ENCODE measurements at regions not wholly inside any gene's neighbourhood (a gene's known extent, or its start where the extent isn't known, plus 50 kb on each side); places are given as distances from the start of the nearest gene placed in this dataset.

- no peaks in the 10 kb centered on the region for H3K4me1 ChIP-seq (ENCODE audit: low read depth)
- ATAC-seq = no peak
- H3K36me3 ChIP-seq (ENCODE audit: low read depth) = no peaks in the 10 kb centered on the region
- DNase-seq = no peak
- intact Hi-C loops (cut with DNase I, micrococcal nuclease) = no loop called here
- H3K4me3 ChIP-seq = no peak overlapping the region
- no peak for TF ChIP-seq CTCF (IDR thresholded peaks at IDR 0.05)
- H3K9me3 ChIP-seq = peaks cover 4% of the 10 kb centered on the region
Measured at GRCh38 chr10:130739016-130739756, 572.3 kb downstream of the TCERG1L start.

- H3K36me3 ChIP-seq (ENCODE audit: low read depth) = no peaks in the 10 kb centered on the region
- ATAC-seq = no peak
- no peaks in the 10 kb centered on the region for H3K4me1 ChIP-seq (ENCODE audit: low read depth)
- H3K9me3 ChIP-seq = peaks cover 4% of the 10 kb centered on the region
- intact Hi-C loops (cut with DNase I, micrococcal nuclease) = no loop called here
- no peak overlapping the region for H3K4me3 ChIP-seq
- DNase-seq = no peak
- TF ChIP-seq CTCF (IDR thresholded peaks at IDR 0.05) = no peak
Measured at GRCh38 chr10:130739757-130740145, 571.8 kb downstream of the TCERG1L start.

GRCh38 chr10:130740166-130740565, 571.4 kb downstream of the TCERG1L start:
- intact Hi-C loops (cut with DNase I, micrococcal nuclease) = no loop called here
- H3K36me3 ChIP-seq (ENCODE audit: low read depth) = no peaks in the 10 kb centered on the region
- TF ChIP-seq CTCF (IDR thresholded peaks at IDR 0.05) = no peak
- no peak overlapping the region for H3K4me3 ChIP-seq
- no peak for ATAC-seq
- H3K9me3 ChIP-seq = peaks cover 4% of the 10 kb centered on the region
- DNase-seq = no peak
- no peaks in the 10 kb centered on the region for H3K4me1 ChIP-seq (ENCODE audit: low read depth)

GRCh38 chr10:130740915-130741750, 570.4 kb downstream of the TCERG1L start:
- no peaks in the 10 kb centered on the region for H3K36me3 ChIP-seq (ENCODE audit: low read depth)
- H3K9me3 ChIP-seq = peaks cover 4% of the 10 kb centered on the region
- ATAC-seq (no peak), DNase-seq (no peak)
- TF ChIP-seq CTCF (IDR thresholded peaks at IDR 0.05) = no peak
- H3K4me3 ChIP-seq = no peak overlapping the region
- no peaks in the 10 kb centered on the region for H3K4me1 ChIP-seq (ENCODE audit: low read depth)
- intact Hi-C loops (cut with DNase I, micrococcal nuclease) = no loop called here

GRCh38 chr10:130741901-130742855, 569.3 kb downstream of the TCERG1L start:
- H3K4me1 ChIP-seq (ENCODE audit: low read depth) = no peaks in the 10 kb centered on the region
- H3K4me3 ChIP-seq = no peak overlapping the region
- TF ChIP-seq CTCF (IDR thresholded peaks at IDR 0.05) = no peak
- ATAC-seq = no peak
- peaks cover 4% of the 10 kb centered on the region for H3K9me3 ChIP-seq
- intact Hi-C loops (cut with DNase I, micrococcal nuclease) = no loop called here
- DNase-seq = no peak
- H3K36me3 ChIP-seq (ENCODE audit: low read depth) = no peaks in the 10 kb centered on the region
